Mesenchymal stem cell (in vitro differentiated cells and primary cell): ENCODE measurements at regions not wholly inside any gene's neighbourhood (a gene's known extent, or its start where the extent isn't known, plus 50 kb on each side); places are given as distances from the start of the nearest gene placed in this dataset.
A peak's percentile ranks its signal among the peaks of the same experiment; 100 is the strongest.

Experiments used
- DNase-seq: peaks from one replicate; pipeline ENCODE4 v3.0.0-alpha.2; 2013
- H2AFZ ChIP-seq: one replicate; pipeline ENCODE4 v1.6.1; 2013; ENCODE audit warnings: low read depth, mild to moderate bottlenecking, control low read depth, inconsistent platforms, low read length, moderate library complexity
- H2AK5ac ChIP-seq: 2 replicates; pipeline ENCODE4 v1.6.1; 2013; ENCODE audit warnings: low read length, moderate library complexity, mild to moderate bottlenecking, inconsistent platforms; ENCODE audit not compliant: severe bottlenecking
- H2BK120ac ChIP-seq: one replicate; pipeline ENCODE4 v1.6.1; 2013; ENCODE audit warnings: low read depth, mild to moderate bottlenecking, inconsistent platforms, low read length, moderate library complexity
- H2BK12ac ChIP-seq, 2 experiments: one replicate each; pipeline ENCODE4 v1.6.1; 2013; ENCODE audit warnings: inconsistent platforms in 2 of 2, low read length in 2 of 2, mild to moderate bottlenecking in 2 of 2, moderate library complexity in 2 of 2, control low read depth in 1 of 2
- H2BK15ac ChIP-seq: one replicate; pipeline ENCODE4 v1.6.1; 2013; ENCODE audit warnings: mild to moderate bottlenecking, low read depth, inconsistent platforms; ENCODE audit not compliant: poor library complexity, severe bottlenecking
- H2BK5ac ChIP-seq: 2 replicates; pipeline ENCODE4 v1.6.1; 2013; ENCODE audit warnings: low read depth, mild to moderate bottlenecking, low read length, control low read depth, inconsistent platforms; ENCODE audit not compliant: poor library complexity, severe bottlenecking
- H3K14ac ChIP-seq, 2 experiments: one replicate each; pipeline ENCODE4 v1.6.1; 2013; ENCODE audit warnings: inconsistent platforms in 2 of 2, low read length in 2 of 2, control low read depth in 1 of 2, mild to moderate bottlenecking in 1 of 2, moderate library complexity in 1 of 2
- H3K18ac ChIP-seq, 2 experiments: one replicate each; pipeline ENCODE4 v1.6.1; 2013; ENCODE audit warnings: inconsistent platforms in 2 of 2, low read length in 2 of 2, control low read depth in 1 of 2, low read depth in 1 of 2, mild to moderate bottlenecking in 1 of 2
- H3K23ac ChIP-seq, 2 experiments: one replicate each; pipeline ENCODE4 v1.6.1; 2013; ENCODE audit warnings: inconsistent platforms in 2 of 2, low read length in 2 of 2, mild to moderate bottlenecking in 2 of 2, moderate library complexity in 2 of 2, control low read depth in 1 of 2
- H3K27ac ChIP-seq: 2 replicates; pipeline ENCODE4 v1.5.1; 2013; ENCODE audit warnings: mild to moderate bottlenecking, moderate library complexity, low read length, control low read depth, inconsistent platforms; ENCODE audit not compliant: poor library complexity, severe bottlenecking
- H3K27me3 ChIP-seq, 2 experiments: 2 replicates each; pipeline versions ENCODE4 v1.6.1 to v1.7.0; 2013; ENCODE audit warnings: low read length in 2 of 2, mild to moderate bottlenecking in 2 of 2, moderate library complexity in 2 of 2, control low read depth in 1 of 2, inconsistent platforms in 1 of 2; ENCODE audit not compliant: control insufficient read depth in 1 of 2, insufficient read depth in 1 of 2
- H3K36me3 ChIP-seq, 2 experiments: 2 replicates each; pipeline versions ENCODE4 v1.6.1 to v1.7.0; 2013; ENCODE audit warnings: low read length in 2 of 2, control low read depth in 1 of 2, inconsistent platforms in 1 of 2, low read depth in 1 of 2, mild to moderate bottlenecking in 1 of 2; ENCODE audit not compliant: insufficient read depth in 2 of 2, control insufficient read depth in 1 of 2
- H3K4ac ChIP-seq, 2 experiments: one replicate each; pipeline ENCODE4 v1.6.1; 2013; ENCODE audit warnings: inconsistent platforms in 2 of 2, low read length in 2 of 2, mild to moderate bottlenecking in 2 of 2, moderate library complexity in 2 of 2, control low read depth in 1 of 2, low read depth in 1 of 2
- H3K4me1 ChIP-seq: 2 replicates; pipeline ENCODE4 v1.6.1; 2013; ENCODE audit warnings: low read depth, low read length, control low read depth; ENCODE audit not compliant: control insufficient read depth, insufficient read depth
- H3K4me2 ChIP-seq: 2 replicates; pipeline ENCODE4 v1.6.1; 2013; ENCODE audit warnings: low read length, mild to moderate bottlenecking, inconsistent platforms; ENCODE audit not compliant: poor library complexity, severe bottlenecking
- H3K4me3 ChIP-seq, 2 experiments: 2 replicates each; pipeline versions ENCODE4 v1.5.1 to v1.7.0; 2013; ENCODE audit warnings: low read length in 2 of 2, mild to moderate bottlenecking in 2 of 2, control low read depth in 1 of 2, low read depth in 1 of 2; ENCODE audit not compliant: insufficient read depth in 1 of 2
- H3K79me1 ChIP-seq: replicated peaks from 2 replicates; pipeline ENCODE4 v1.6.1; 2013; ENCODE audit warnings: mild to moderate bottlenecking, control low read depth, low read length, inconsistent platforms; ENCODE audit not compliant: poor library complexity, severe bottlenecking
- H3K9ac ChIP-seq: 2 replicates; pipeline ENCODE4 v1.7.0; 2013; ENCODE audit warnings: mild to moderate bottlenecking, low read length, moderate library complexity
- H3K9me3 ChIP-seq: 2 replicates; pipeline ENCODE4 v1.7.0; 2013; ENCODE audit warnings: mild to moderate bottlenecking, low read length; ENCODE audit not compliant: control insufficient read depth
- H4K8ac ChIP-seq: one replicate; pipeline ENCODE4 v1.6.1; 2013; ENCODE audit warnings: inconsistent platforms, mild to moderate bottlenecking, low read length, moderate library complexity
- H4K91ac ChIP-seq: one replicate; pipeline ENCODE4 v1.6.1; 2013; ENCODE audit warnings: mild to moderate bottlenecking, low read length, inconsistent platforms
- WGBS: methylation state at CpG from one replicate; pipeline ENCODE4 v1.1.7; 2013; ENCODE audit warnings: mixed read lengths; 5-methylcytosine and 5-hydroxymethylcytosine counted together

DNA sequence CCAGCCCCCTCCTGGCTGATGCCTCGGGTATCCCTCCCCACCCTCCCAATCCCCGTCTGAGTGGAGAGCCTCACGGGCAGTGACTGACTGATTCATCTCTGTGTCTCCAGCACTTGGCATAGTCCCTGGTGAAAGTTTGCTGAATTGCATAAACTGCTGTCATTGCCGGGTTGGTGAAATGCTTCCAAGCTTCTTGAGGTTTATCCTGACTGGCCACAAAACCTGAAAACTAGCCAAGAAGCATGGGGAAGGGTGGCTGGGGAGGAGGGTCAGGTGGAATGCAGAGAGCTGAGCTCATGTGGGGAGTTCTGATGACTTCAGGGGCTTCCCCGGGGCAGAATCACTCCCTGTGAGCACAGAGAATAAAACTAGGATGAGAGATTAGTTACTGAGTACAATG lies 56.9 kb upstream of the GGTA1 start:
- no peak overlapping the region for H3K4me2 ChIP-seq
- H2BK120ac ChIP-seq = peak overlapping the region; percentile 65
- no peaks in the 10 kb centered on the region for H3K36me3 ChIP-seq
- peaks cover 26% of the 10 kb centered on the region for H3K4me1 ChIP-seq
- H3K23ac ChIP-seq = no peak overlapping the region
- H3K27me3 ChIP-seq = peaks cover 4 to 29% of the 10 kb centered on the region in 2 experiments
- H3K14ac ChIP-seq = no peak overlapping the region
- H2BK15ac ChIP-seq = peak overlapping the region; percentile 18
- DNase-seq = peak; percentile 95
- no peak overlapping the region for H3K18ac ChIP-seq
- no peak overlapping the region for H2AFZ ChIP-seq
- peak overlapping the region in 1 of 2 experiments; percentile 22 for H2BK12ac ChIP-seq
- no peak overlapping the region for H4K8ac ChIP-seq
- H3K4me3 ChIP-seq = no peak overlapping the region
- H3K9me3 ChIP-seq = no peaks in the 10 kb centered on the region
- H3K4ac ChIP-seq = no peak overlapping the region
- peak overlapping the region; percentile 34 for H3K27ac ChIP-seq
- H3K79me1 ChIP-seq = no peaks in the 10 kb centered on the region
- no peak overlapping the region for H2AK5ac ChIP-seq
- H4K91ac ChIP-seq = no peak overlapping the region
- WGBS = 43% methylated on average over 4 of the region's 5 CpGs
- no peak overlapping the region for H2BK5ac ChIP-seq
- no peak overlapping the region for H3K9ac ChIP-seq

- Histone ChIP-seq H2BK12ac (peak overlapping the region; percentile 12 to 94), H3K4me3 (no peak overlapping the region), H3K9me3 (no peaks in the 10 kb centered on the region), H3K4me2 (peak overlapping the region; percentile 53), H3K9ac (no peak overlapping the region), H2AK5ac (peak overlapping the region; percentile 95), H3K27me3 (peaks cover 4 to 22% of the 10 kb centered on the region in 2 experiments), H4K91ac (peak overlapping the region; percentile 84), H2BK15ac (peak overlapping the region; percentile 83), H3K4me1 (peaks cover 23% of the 10 kb centered on the region), H3K36me3 (no peaks in the 10 kb centered on the region), H3K4ac (peak overlapping the region; percentile 32 to 85), H3K23ac (no peak overlapping the region), H3K27ac (peak overlapping the region; percentile 91), H3K18ac (peak overlapping the region; percentile 75 to 97), H2AFZ (peak overlapping the region; percentile 72), H3K79me1 (no peaks in the 10 kb centered on the region), H2BK120ac (peak overlapping the region; percentile 95), H3K14ac (peak overlapping the region in 1 of 2 experiments; percentile 53), H2BK5ac (peak overlapping the region; percentile 14), H4K8ac (peak overlapping the region; percentile 94)
- peak; percentile 97 for DNase-seq
- 5% methylated on average over 14 of the region's 15 CpGs for WGBS
Observed at GRCh38 chr9:121557581-121558447, 58.2 kb upstream of the GGTA1 start.

DNA sequence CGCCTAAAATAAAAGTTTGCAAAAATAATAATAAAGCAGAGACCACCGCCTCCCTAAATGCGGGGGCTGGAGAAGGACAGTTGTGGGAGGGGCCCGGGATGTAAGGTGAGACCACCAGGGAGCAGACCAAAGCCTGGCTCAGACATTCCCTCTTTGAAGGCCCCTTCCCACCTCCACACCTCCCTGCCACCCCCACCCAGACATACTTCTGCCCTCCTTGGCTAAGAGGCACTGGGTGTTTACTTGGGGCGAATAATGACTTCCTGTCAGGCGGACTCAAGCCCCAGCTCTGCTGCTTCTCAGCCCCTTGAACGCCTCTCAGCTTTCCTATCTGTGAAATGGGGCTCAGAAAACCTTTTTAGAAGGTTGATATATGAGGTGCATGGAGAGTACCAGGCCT lies 58.8 kb upstream of the GGTA1 start:
- peak overlapping the region; percentile 67 for H4K8ac ChIP-seq
- peak overlapping the region; percentile 19 to 85 for H3K4ac ChIP-seq
- H3K14ac ChIP-seq = no peak overlapping the region
- H3K36me3 ChIP-seq = no peaks in the 10 kb centered on the region
- H4K91ac ChIP-seq = peak overlapping the region; percentile 75
- H3K4me3 ChIP-seq = no peak overlapping the region
- H2AFZ ChIP-seq = no peak overlapping the region
- H3K18ac ChIP-seq = peak overlapping the region; percentile 71 to 97
- H3K9me3 ChIP-seq = no peaks in the 10 kb centered on the region
- peak overlapping the region; percentile 36 for H2BK15ac ChIP-seq
- no peak overlapping the region for H3K23ac ChIP-seq
- no peak overlapping the region for H2BK5ac ChIP-seq
- peak overlapping the region; percentile 95 for H2BK120ac ChIP-seq
- DNase-seq = peak; percentile 31
- H2BK12ac ChIP-seq = peak overlapping the region; percentile 65 to 93
- H2AK5ac ChIP-seq = peak overlapping the region; percentile 79
- no peaks in the 10 kb centered on the region for H3K79me1 ChIP-seq
- H3K4me1 ChIP-seq = peaks cover 23% of the 10 kb centered on the region
- H3K9ac ChIP-seq = no peak overlapping the region
- WGBS = 58% methylated on average over 6 of the region's 7 CpGs
- H3K4me2 ChIP-seq = no peak overlapping the region
- H3K27me3 ChIP-seq = peaks cover 0 to 15% of the 10 kb centered on the region in 2 experiments
- H3K27ac ChIP-seq = peak overlapping the region; percentile 91

DNA sequence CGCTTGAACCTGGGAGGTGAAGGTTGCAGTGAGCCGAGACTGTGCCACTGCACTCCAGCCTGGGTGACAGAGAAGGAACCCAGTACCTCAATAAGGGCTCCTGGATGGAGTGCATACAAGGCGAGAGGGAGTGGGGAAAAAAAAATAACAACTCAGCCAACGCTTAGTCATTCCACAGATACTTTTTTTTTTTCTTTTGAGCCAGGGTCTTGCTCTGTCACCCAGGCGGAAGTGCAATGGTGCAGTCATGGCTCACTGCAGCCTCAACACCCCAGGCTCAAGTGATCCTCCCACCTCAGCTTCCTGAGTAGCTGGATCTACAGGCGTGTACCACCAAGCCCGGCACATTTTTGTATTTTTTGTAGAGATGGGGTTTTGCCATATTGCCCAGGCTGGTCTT lies 59.5 kb upstream of the GGTA1 start:
- Histone ChIP-seq H3K4me1 (peaks cover 23% of the 10 kb centered on the region), H2BK5ac (no peak overlapping the region), H3K4me3 (no peak overlapping the region), H3K23ac (no peak overlapping the region), H3K14ac (no peak overlapping the region), H4K8ac (peak overlapping the region; percentile 49), H3K18ac (no peak overlapping the region), H2BK120ac (no peak overlapping the region), H3K36me3 (no peaks in the 10 kb centered on the region), H3K27ac (no peak overlapping the region), H3K9me3 (no peaks in the 10 kb centered on the region), H4K91ac (no peak overlapping the region), H3K79me1 (no peaks in the 10 kb centered on the region), H2AK5ac (no peak overlapping the region), H3K4me2 (no peak overlapping the region), H2BK15ac (no peak overlapping the region), H3K9ac (no peak overlapping the region), H2BK12ac (peak overlapping the region in 1 of 2 experiments; percentile 22), H3K27me3 (peaks cover 0 to 15% of the 10 kb centered on the region in 2 experiments), H3K4ac (no peak overlapping the region), H2AFZ (no peak overlapping the region)
- WGBS = 75% methylated on average over 5 of the region's 7 CpGs
- DNase-seq = peak; percentile 64
